H1 (cell line): ENCODE measurements at regions not wholly inside any gene's neighbourhood (a gene's known extent, or its start where the extent isn't known, plus 50 kb on each side); places are given as distances from the start of the nearest gene placed in this dataset.

ENCODE experiments used
- CTCF ChIA-PET: fragments of 300-600 bp; sonication (Branson Sonifier 250); formaldehyde crosslinking; loops from one replicate; lab custom pipeline; 2021; ENCODE audit not compliant: partially characterized antibody; lab: Charles Lee
- POLR2A ChIA-PET: fragments of 300-600 bp; sonication (Branson Sonifier 250); formaldehyde crosslinking; loops from one replicate; lab custom pipeline; 2021; ENCODE audit warnings: inconsistent platforms; ENCODE audit not compliant: partially characterized antibody; lab: Charles Lee
- DNase-seq, 2 experiments: peaks; one replicate each; pipeline versions ENCODE4 v3.0.0 to v3.0.0-alpha.2; 2010 to 2022; ENCODE audit warnings: low spot score in 2 of 2, low read depth in 1 of 2, mixed read lengths in 1 of 2
- FAIRE-seq: peaks from 2 replicates; lab custom pipeline; 2011; peaks lifted over from hg19 to GRCh38; lab: Jason Lieb, UNC
- H2AFZ ChIP-seq: 2 replicates; pipeline ENCODE4 v1.8.1; 2012; ENCODE audit warnings: low read length, inconsistent platforms
- H2AK5ac ChIP-seq: 2 replicates; pipeline ENCODE4 v1.6.1; 2013; ENCODE audit warnings: low read depth, low read length
- H2BK120ac ChIP-seq: replicated peaks from 2 replicates; pipeline ENCODE3; 2013; ENCODE audit warnings: low read depth, low read length, inconsistent platforms
- H2BK12ac ChIP-seq: 2 replicates; pipeline ENCODE4 v1.6.1; 2013; ENCODE audit warnings: low read depth, low read length
- H2BK15ac ChIP-seq: 2 replicates; pipeline ENCODE4 v1.6.1; 2013; ENCODE audit warnings: low read length
- H2BK20ac ChIP-seq: 2 replicates; pipeline ENCODE4 v1.6.1; 2013; ENCODE audit warnings: low read length
- H2BK5ac ChIP-seq: 2 replicates; pipeline ENCODE4 v1.6.1; 2013; ENCODE audit warnings: low read depth, low read length
- H3K14ac ChIP-seq: 2 replicates; pipeline ENCODE4 v1.6.1; 2013; ENCODE audit warnings: inconsistent platforms; ENCODE audit not compliant: insufficient read length
- H3K18ac ChIP-seq: 2 replicates; pipeline ENCODE4 v1.6.1; 2013; ENCODE audit warnings: low read length; ENCODE audit errors: extremely low read depth
- H3K23ac ChIP-seq: 2 replicates; pipeline ENCODE4 v1.6.1; 2013; ENCODE audit warnings: inconsistent platforms; ENCODE audit not compliant: insufficient read length
- H3K23me2 ChIP-seq: 2 replicates; pipeline ENCODE4 v1.6.1; 2013; ENCODE audit warnings: low read depth, low read length
- H3K27ac ChIP-seq: 2 replicates; pipeline ENCODE4 v1.6.1; 2011; ENCODE audit warnings: low read depth, low read length, inconsistent platforms
- H3K27me3 ChIP-seq, 4 experiments: replicated peaks in 1 of 4; 1 replicate in 1 of 4; 2 replicates in 3 of 4; pipeline versions ENCODE4 v1.6.1 to v1.8.1; 2011 to 2013; ENCODE audit warnings: low read length in 3 of 4, mild to moderate bottlenecking in 3 of 4, inconsistent platforms in 2 of 4, mixed read lengths in 2 of 4, moderate library complexity in 1 of 4; ENCODE audit not compliant: control insufficient read depth in 3 of 4, insufficient read depth in 3 of 4; ENCODE audit errors: extremely low read depth in 1 of 4
- H3K36me3 ChIP-seq, 4 experiments: 2 replicates each; pipeline versions ENCODE4 v1.6.1 to v1.8.1; 2011 to 2013; ENCODE audit warnings: mild to moderate bottlenecking in 4 of 4, low read length in 3 of 4, moderate library complexity in 2 of 4, control low read depth in 1 of 4, inconsistent platforms in 1 of 4; ENCODE audit not compliant: insufficient read depth in 4 of 4, control insufficient read depth in 2 of 4
- H3K4ac ChIP-seq: replicated peaks from 2 replicates; pipeline ENCODE3; 2013; ENCODE audit warnings: low read length, low read depth, mixed read lengths, inconsistent platforms; ENCODE audit not compliant: insufficient read length
- H3K4me1 ChIP-seq, 4 experiments: replicated peaks in 1 of 4; 1 replicate in 1 of 4; 2 replicates in 3 of 4; pipeline versions ENCODE4 v1.6.1 to v1.8.1; 2011 to 2013; ENCODE audit warnings: low read length in 3 of 4, inconsistent platforms in 2 of 4, mixed read lengths in 1 of 4; ENCODE audit not compliant: insufficient read depth in 4 of 4, control insufficient read depth in 3 of 4
- H3K4me2 ChIP-seq, 2 experiments: 2 replicates each; pipeline versions ENCODE4 v1.6.1 to v1.8.1; 2011 to 2013; ENCODE audit warnings: low read depth in 2 of 2, low read length in 2 of 2, control low read depth in 1 of 2, inconsistent platforms in 1 of 2, mild to moderate bottlenecking in 1 of 2; ENCODE audit not compliant: insufficient read depth in 1 of 2
- H3K4me3 ChIP-seq, 4 experiments: fragments of 200-600, 300-600 bp in 1 of 4; sonication (generic), shearing (Covaris generic), sonication (Bioruptor Twin) in 1 of 4; 2 replicates each; pipeline versions ENCODE4 v1.5.1 to v1.8.1; 2011 to 2016; ENCODE audit warnings: low read length in 4 of 4, low read depth in 3 of 4, control low read depth in 2 of 4, inconsistent platforms in 2 of 4, mild to moderate bottlenecking in 2 of 4, mixed read lengths in 1 of 4, moderate library complexity in 1 of 4; ENCODE audit not compliant: insufficient read depth in 2 of 4; ENCODE audit errors: extremely low read depth in 1 of 4
- H3K56ac ChIP-seq: replicated peaks from 2 replicates; pipeline ENCODE3; 2013; ENCODE audit warnings: low read depth, mild to moderate bottlenecking, mixed read lengths, low read length, inconsistent platforms; ENCODE audit not compliant: insufficient read length
- H3K79me1 ChIP-seq: 2 replicates; pipeline ENCODE4 v1.6.1; 2013; ENCODE audit warnings: low read depth, low read length, control low read depth
- H3K79me2 ChIP-seq, 2 experiments: 2 replicates each; pipeline versions ENCODE4 v1.6.1 to v1.8.1; 2012 to 2013; ENCODE audit warnings: low read length in 2 of 2, mild to moderate bottlenecking in 2 of 2, inconsistent platforms in 1 of 2; ENCODE audit not compliant: insufficient read depth in 2 of 2, control insufficient read depth in 1 of 2
- H3K9ac ChIP-seq, 4 experiments: replicated peaks in 1 of 4; 1 replicate in 1 of 4; 2 replicates in 3 of 4; pipeline versions ENCODE4 v1.6.1 to v1.8.1; 2011 to 2013; ENCODE audit warnings: low read depth in 3 of 4, low read length in 3 of 4, control low read depth in 2 of 4, mild to moderate bottlenecking in 2 of 4, moderate library complexity in 2 of 4, inconsistent platforms in 1 of 4; ENCODE audit errors: extremely low read depth in 1 of 4
- H3K9me3 ChIP-seq, 2 experiments: 2 replicates each; pipeline versions ENCODE4 v1.6.1 to v1.8.1; 2012 to 2013; ENCODE audit warnings: mild to moderate bottlenecking in 2 of 2, moderate library complexity in 2 of 2, control low read depth in 1 of 2, inconsistent platforms in 1 of 2, low read depth in 1 of 2, low read length in 1 of 2, mixed read lengths in 1 of 2; ENCODE audit not compliant: insufficient read depth in 2 of 2
- H4K20me1 ChIP-seq, 2 experiments: replicated peaks in 1 of 2; 2 replicates each; pipeline versions ENCODE3 to v1.8.1; 2011 to 2013; ENCODE audit warnings: inconsistent platforms in 2 of 2, low read length in 2 of 2, mild to moderate bottlenecking in 1 of 2; ENCODE audit not compliant: insufficient read depth in 2 of 2, control insufficient read depth in 1 of 2
- H4K5ac ChIP-seq: 2 replicates; pipeline ENCODE4 v1.6.1; 2013; ENCODE audit warnings: low read length, low read depth, mixed read lengths, inconsistent platforms; ENCODE audit not compliant: insufficient read length
- H4K8ac ChIP-seq: 2 replicates; pipeline ENCODE4 v1.8.0; 2013; ENCODE audit warnings: mild to moderate bottlenecking, moderate library complexity, low read length, inconsistent platforms; ENCODE audit not compliant: insufficient read depth; ENCODE audit errors: extremely low read depth
- H4K91ac ChIP-seq: replicated peaks from 2 replicates; pipeline ENCODE3; 2013; ENCODE audit warnings: low read length, mixed read lengths, inconsistent platforms; ENCODE audit not compliant: insufficient read length
- GABPA ChIP-seq: IDR thresholded peaks from 2 replicates; pipeline ENCODE4 v1.6.1; 2011; ENCODE audit warnings: mild to moderate bottlenecking, low read length, moderate library complexity, borderline replicate concordance; ENCODE audit not compliant: insufficient read depth
- HDAC2 ChIP-seq, 2 experiments: fragments of 300-600 bp in 1 of 2; sonication (generic) in 1 of 2; IDR thresholded peaks; 2 replicates each; pipeline ENCODE4 v1.6.1; 2011 to 2012; ENCODE audit warnings: low read depth in 2 of 2, low read length in 2 of 2, mild to moderate bottlenecking in 2 of 2, moderate library complexity in 2 of 2, borderline replicate concordance in 1 of 2, inconsistent platforms in 1 of 2
- WGBS, 2 experiments: shearing (Covaris generic) in 1 of 2; methylation state at CpG; one replicate each; pipeline versions ENCODE4 v1.1.6 to v1.1.7; 2013 to 2015; ENCODE audit warnings: low lambda C conversion rate in 2 of 2, mixed read lengths in 2 of 2, inconsistent platforms in 1 of 2, low coverage in 1 of 2, missing lambda C conversion rate in 1 of 2; ENCODE audit not compliant: insufficient replicate concordance in 2 of 2, insufficient coverage in 1 of 2, insufficient read length in 1 of 2; ENCODE audit errors: extremely low coverage in 1 of 2, missing lambda C conversion rate in 1 of 2; 5-methylcytosine and 5-hydroxymethylcytosine counted together

DNA sequence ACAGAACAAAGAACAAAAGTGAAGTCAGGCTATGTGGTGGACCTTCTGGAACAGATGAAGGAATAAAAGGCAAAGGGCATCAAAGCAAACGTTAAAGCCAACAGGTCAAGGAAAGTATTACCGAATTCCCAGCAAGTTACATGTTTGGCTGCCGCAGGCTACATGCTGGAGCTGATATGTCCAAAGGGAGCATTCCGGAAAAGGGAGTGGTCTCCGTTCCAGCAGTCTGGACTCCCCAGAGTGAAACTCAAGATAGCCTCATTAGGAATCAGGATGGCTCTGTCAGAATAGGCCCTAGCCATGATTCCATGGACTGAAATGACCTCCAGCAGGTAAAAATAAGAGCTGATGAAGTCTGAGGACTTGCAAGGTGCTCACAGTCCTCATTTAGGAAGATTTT is 379.8 kb upstream of the PRICKLE1 start:
- H3K56ac ChIP-seq: no peak overlapping the region
- no peak overlapping the region for H2BK20ac ChIP-seq
- no peak overlapping the region for H2BK120ac ChIP-seq
- no peak overlapping the region for H4K5ac ChIP-seq
- H2AK5ac ChIP-seq: no peak overlapping the region
- no peak overlapping the region for H4K91ac ChIP-seq
- H4K20me1 ChIP-seq: no peaks in the 10 kb centered on the region
- no peaks in the 10 kb centered on the region for H3K79me1 ChIP-seq
- H3K23ac ChIP-seq: no peak overlapping the region
- no peak overlapping the region for H3K4ac ChIP-seq
- no peak overlapping the region for H2AFZ ChIP-seq
- TF ChIP-seq GABPA (no peak), HDAC2 (IDR thresholded peaks at IDR 0.05; ENCODE audit: borderline replicate concordance in 1 of 2, low read depth in 2 of 2, low read length in 2 of 2) (no peak)
- H2BK12ac ChIP-seq: no peak overlapping the region
- no peak overlapping the region for H3K18ac ChIP-seq
- FAIRE-seq (no peak), DNase-seq (no peak)
- no peak overlapping the region for H2BK5ac ChIP-seq
- H3K4me1 ChIP-seq: no peaks in the 10 kb centered on the region
- H2BK15ac ChIP-seq: no peak overlapping the region
- no peaks in the 10 kb centered on the region for H3K36me3 ChIP-seq
- POLR2A ChIA-PET: no interaction called here
- H4K8ac ChIP-seq: no peak overlapping the region
- 94% methylated on average over 5 of the region's 5 CpGs; no CpG with 5 or more reads in 1 of the 2 experiments for WGBS, 2 experiments
- no peaks in the 10 kb centered on the region for H3K23me2 ChIP-seq
- no peak overlapping the region for H3K27ac ChIP-seq
- H3K27me3 ChIP-seq: no peaks in the 10 kb centered on the region
- no peak overlapping the region for H3K9ac ChIP-seq
- no peak overlapping the region for H3K14ac ChIP-seq
- H3K4me3 ChIP-seq: no peak overlapping the region
- CTCF ChIA-PET: interaction anchor here (0.7 kb wide), 1 partner anchor 231 kb away, joined by 3 read pairs; no protein-coding TSS in a partner anchor
- H3K4me2 ChIP-seq: no peak overlapping the region
- H3K79me2 ChIP-seq: no peaks in the 10 kb centered on the region
- peaks cover 0 to 4% of the 10 kb centered on the region in 2 experiments; a peak in 1 of 4 replicates for H3K9me3 ChIP-seq
